Astrocyte (in vitro differentiated cells and primary cell): ENCODE measurements at regions not wholly inside any gene's neighbourhood (a gene's known extent, or its start where the extent isn't known, plus 50 kb on each side); places are given as distances from the start of the nearest gene placed in this dataset.
"Not testable (repeated sequence)": the region's sequence is repeated elsewhere in the genome, so short reads cannot be mapped to it uniquely, and the experiment has no call there.

Experiments used
- EZH2 ChIP-seq: IDR thresholded peaks from 2 replicates; pipeline ENCODE4 v1.6.1; 2012; ENCODE audit warnings: mild to moderate bottlenecking, low read length, inconsistent platforms; ENCODE audit not compliant: insufficient read depth
- TF ChIP-seq, protein P1 (sequence below): IDR thresholded peaks from 2 replicates; pipeline ENCODE4 v1.5.1; 2011; ENCODE audit warnings: low read depth, mild to moderate bottlenecking, inconsistent platforms, low read length, moderate library complexity; ENCODE audit not compliant: insufficient read depth

DNA sequence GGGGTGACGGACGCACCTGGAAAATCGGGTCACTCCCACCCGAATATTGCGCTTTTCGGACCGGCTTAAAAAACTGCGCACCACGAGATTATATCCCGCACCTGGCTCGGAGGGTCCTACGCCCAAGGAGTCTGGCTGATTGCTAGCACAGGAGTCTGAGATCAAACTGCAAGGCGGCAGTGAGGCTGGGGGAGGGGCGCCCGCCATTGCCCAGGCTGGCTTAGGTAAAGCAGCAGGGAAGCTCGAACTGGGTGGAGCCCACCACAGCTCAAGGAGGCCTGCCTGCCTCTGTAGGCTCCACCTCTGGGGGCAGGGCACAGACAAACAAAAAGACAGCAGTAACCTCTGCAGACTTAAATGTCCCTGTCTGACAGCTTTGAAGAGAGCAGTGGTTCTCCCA lies 1760.6 kb upstream of the CDH9 start:
- TF ChIP-seq, protein P1, sequence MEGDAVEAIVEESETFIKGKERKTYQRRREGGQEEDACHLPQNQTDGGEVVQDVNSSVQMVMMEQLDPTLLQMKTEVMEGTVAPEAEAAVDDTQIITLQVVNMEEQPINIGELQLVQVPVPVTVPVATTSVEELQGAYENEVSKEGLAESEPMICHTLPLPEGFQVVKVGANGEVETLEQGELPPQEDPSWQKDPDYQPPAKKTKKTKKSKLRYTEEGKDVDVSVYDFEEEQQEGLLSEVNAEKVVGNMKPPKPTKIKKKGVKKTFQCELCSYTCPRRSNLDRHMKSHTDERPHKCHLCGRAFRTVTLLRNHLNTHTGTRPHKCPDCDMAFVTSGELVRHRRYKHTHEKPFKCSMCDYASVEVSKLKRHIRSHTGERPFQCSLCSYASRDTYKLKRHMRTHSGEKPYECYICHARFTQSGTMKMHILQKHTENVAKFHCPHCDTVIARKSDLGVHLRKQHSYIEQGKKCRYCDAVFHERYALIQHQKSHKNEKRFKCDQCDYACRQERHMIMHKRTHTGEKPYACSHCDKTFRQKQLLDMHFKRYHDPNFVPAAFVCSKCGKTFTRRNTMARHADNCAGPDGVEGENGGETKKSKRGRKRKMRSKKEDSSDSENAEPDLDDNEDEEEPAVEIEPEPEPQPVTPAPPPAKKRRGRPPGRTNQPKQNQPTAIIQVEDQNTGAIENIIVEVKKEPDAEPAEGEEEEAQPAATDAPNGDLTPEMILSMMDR: not testable (repeated sequence)
- TF ChIP-seq EZH2: not testable (repeated sequence)
